ENCODE measurements at regions not wholly inside any gene's neighbourhood (a gene's known extent, or its start where the extent isn't known, plus 50 kb on each side); places are given as distances from the start of the nearest gene placed in this dataset.

- TF ChIP-seq CTCF (conservative IDR thresholded peaks at IDR 0.05; ENCODE audit: low read depth, low read length) (no peak), POLR2A (IDR thresholded peaks at IDR 0.05; ENCODE audit: low read depth, low read length) (no peak), CEBPB (IDR thresholded peaks at IDR 0.05; ENCODE audit: low read depth, low read length) (no peak), BHLHE40 (IDR thresholded peaks at IDR 0.05; ENCODE audit: low read depth, low read length) (no peak), USF2 (IDR thresholded peaks at IDR 0.05; ENCODE audit: low read depth, low read length) (no peak), RAD21 (IDR thresholded peaks at IDR 0.05; ENCODE audit: low read length) (no peak), MAZ (IDR thresholded peaks at IDR 0.05; ENCODE audit: borderline replicate concordance, low read depth, low read length) (no peak), ELK1 (IDR thresholded peaks at IDR 0.05; ENCODE audit: borderline replicate concordance, low read depth, low read length) (no peak), RFX5 (IDR thresholded peaks at IDR 0.05; ENCODE audit: low read depth, low read length) (no peak), MAFK (IDR thresholded peaks at IDR 0.05; ENCODE audit: low read depth, low read length) (no peak)
Measured at GRCh38 chr13:47310401-47310800, 413.5 kb upstream of the HTR2A start.
